ENCODE measurements at regions not wholly inside any gene's neighbourhood (a gene's known extent, or its start where the extent isn't known, plus 50 kb on each side); places are given as distances from the start of the nearest gene placed in this dataset.
"Not testable (repeated sequence)": the region's sequence is repeated elsewhere in the genome, so short reads cannot be mapped to it uniquely, and the experiment has no call there.

DNA sequence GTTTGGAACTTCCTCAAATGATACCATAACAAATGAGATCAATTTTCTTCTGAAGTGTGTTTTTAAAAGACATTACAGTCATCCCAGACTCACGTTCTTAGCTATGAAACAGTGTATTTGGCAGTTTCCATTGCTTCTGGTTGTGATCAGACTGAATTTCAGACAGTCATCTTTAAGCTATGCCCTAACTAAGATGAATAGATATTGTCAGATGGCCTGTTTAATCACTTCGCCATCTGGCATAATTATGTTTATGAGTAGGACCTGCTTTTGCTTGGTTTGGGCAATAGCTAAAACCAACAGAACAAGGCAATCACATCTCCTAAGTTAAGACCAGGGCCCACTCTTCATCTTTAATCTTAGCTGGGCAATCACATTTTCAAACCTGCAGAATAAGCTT lies 313.1 kb downstream of the SV2B start:
- no peaks in the 10 kb centered on the region for H3K27me3 ChIP-seq (ENCODE audit: low read depth)
- intact Hi-C loops (cut with micrococcal nuclease), result no loop called here
- DNase-seq, result no peak
- H3K9me3 ChIP-seq (replicated peaks), result no peaks in the 10 kb centered on the region
- H3K36me3 ChIP-seq, result no peaks in the 10 kb centered on the region
- no peak overlapping the region for H3K27ac ChIP-seq (replicated peaks)
- H3K4me3 ChIP-seq, result no peak overlapping the region
- TF ChIP-seq, protein P1, sequence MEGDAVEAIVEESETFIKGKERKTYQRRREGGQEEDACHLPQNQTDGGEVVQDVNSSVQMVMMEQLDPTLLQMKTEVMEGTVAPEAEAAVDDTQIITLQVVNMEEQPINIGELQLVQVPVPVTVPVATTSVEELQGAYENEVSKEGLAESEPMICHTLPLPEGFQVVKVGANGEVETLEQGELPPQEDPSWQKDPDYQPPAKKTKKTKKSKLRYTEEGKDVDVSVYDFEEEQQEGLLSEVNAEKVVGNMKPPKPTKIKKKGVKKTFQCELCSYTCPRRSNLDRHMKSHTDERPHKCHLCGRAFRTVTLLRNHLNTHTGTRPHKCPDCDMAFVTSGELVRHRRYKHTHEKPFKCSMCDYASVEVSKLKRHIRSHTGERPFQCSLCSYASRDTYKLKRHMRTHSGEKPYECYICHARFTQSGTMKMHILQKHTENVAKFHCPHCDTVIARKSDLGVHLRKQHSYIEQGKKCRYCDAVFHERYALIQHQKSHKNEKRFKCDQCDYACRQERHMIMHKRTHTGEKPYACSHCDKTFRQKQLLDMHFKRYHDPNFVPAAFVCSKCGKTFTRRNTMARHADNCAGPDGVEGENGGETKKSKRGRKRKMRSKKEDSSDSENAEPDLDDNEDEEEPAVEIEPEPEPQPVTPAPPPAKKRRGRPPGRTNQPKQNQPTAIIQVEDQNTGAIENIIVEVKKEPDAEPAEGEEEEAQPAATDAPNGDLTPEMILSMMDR (IDR thresholded peaks at IDR 0.05; ENCODE audit: borderline replicate concordance), result no peak
- peaks cover 15% of the 10 kb centered on the region for H3K4me1 ChIP-seq

GRCh38 chr15:91414124-91414523 lies 314.1 kb downstream of the SV2B start:
- H3K27ac ChIP-seq (replicated peaks), result no peak overlapping the region
- DNase-seq, result no peak
- intact Hi-C loops (cut with micrococcal nuclease), result no loop called here
- TF ChIP-seq, protein P1 (IDR thresholded peaks at IDR 0.05; ENCODE audit: borderline replicate concordance), result no peak
- no peaks in the 10 kb centered on the region for H3K36me3 ChIP-seq
- no peak overlapping the region for H3K4me3 ChIP-seq
- H3K9me3 ChIP-seq (replicated peaks), result peaks cover 3% of the 10 kb centered on the region
- H3K4me1 ChIP-seq, result peaks cover 6% of the 10 kb centered on the region
- H3K27me3 ChIP-seq (ENCODE audit: low read depth), result no peaks in the 10 kb centered on the region

DNA sequence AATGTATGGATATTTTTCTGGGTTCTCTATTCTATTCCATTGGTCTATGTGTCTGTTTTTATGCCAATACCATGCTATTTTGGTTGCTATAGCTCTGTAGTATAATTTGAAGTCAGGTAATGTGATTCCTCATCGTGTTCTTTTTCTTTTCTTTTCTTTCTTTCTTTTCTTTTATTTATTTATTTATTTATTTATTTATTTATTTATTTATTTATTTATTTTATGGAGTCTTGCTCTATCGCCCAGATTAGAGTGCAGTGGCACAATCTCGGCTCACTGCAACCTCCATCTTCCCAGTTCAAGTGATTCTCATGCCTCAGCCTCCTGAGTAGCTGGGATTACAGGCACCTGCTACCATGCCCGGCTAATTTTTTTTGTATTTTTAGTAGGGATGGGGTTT lies 315.2 kb downstream of the SV2B start:
- H3K9me3 ChIP-seq (replicated peaks); H3K4me1 ChIP-seq; H3K36me3 ChIP-seq; DNase-seq; H3K27ac ChIP-seq (replicated peaks); intact Hi-C loops (cut with micrococcal nuclease); H3K27me3 ChIP-seq (ENCODE audit: low read depth); H3K4me3 ChIP-seq: not testable (repeated sequence)

DNA sequence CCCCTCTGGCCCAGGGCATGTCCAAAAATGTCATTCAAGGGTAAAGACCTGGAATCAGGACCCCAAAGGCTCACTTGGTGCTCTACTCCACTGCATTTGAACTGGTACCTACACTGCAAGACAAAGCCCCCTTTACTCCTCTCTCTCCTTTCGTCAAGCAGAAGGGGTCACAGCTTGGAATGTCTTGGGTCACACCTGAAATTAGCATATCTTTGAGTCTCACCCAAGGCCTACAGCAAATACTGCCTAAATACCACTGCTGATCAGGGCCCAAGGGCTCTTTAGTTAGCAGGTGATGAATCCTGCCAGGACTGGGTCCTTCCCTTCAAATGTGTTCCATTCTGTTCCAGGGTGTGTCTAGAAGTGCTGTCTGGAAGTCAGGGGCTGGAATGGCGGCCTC lies 320.6 kb downstream of the SV2B start:
- H3K27me3 ChIP-seq (ENCODE audit: low read depth), result no peaks in the 10 kb centered on the region
- no peak overlapping the region for H3K4me3 ChIP-seq
- intact Hi-C loops (cut with micrococcal nuclease), result no loop called here
- peaks cover 9% of the 10 kb centered on the region for H3K9me3 ChIP-seq (replicated peaks)
- no peaks in the 10 kb centered on the region for H3K36me3 ChIP-seq
- DNase-seq, result no peak
- no peak overlapping the region for H3K27ac ChIP-seq (replicated peaks)
- TF ChIP-seq, protein P1 (IDR thresholded peaks at IDR 0.05; ENCODE audit: borderline replicate concordance), result no peak
- H3K4me1 ChIP-seq, result no peaks in the 10 kb centered on the region

DNA sequence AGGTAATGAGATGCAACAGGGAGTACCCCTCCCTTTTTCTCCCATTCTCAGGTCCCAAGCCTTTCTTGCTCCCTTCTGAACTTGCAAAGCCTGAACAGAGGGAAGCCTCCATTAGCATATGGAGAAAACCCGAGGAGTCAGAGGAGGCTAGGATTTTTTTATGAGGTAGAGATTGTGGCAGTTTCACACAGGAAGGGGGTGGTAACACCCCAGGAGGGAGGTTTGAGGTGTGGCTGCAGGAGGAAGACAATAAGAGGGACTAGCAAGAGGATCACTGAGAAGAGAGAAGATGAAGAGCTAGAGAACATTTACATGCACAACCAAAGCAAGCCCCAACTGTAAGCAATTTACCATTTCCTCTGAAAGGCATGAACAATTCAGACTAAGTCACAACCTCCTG lies 322.7 kb downstream of the SV2B start:
- TF ChIP-seq, protein P1 (IDR thresholded peaks at IDR 0.05; ENCODE audit: borderline replicate concordance), result no peak
- intact Hi-C loops (cut with micrococcal nuclease), result no loop called here
- H3K4me1 ChIP-seq, result no peaks in the 10 kb centered on the region
- H3K36me3 ChIP-seq, result no peaks in the 10 kb centered on the region
- DNase-seq, result no peak
- no peak overlapping the region for H3K27ac ChIP-seq (replicated peaks)
- no peak overlapping the region for H3K4me3 ChIP-seq
- H3K9me3 ChIP-seq (replicated peaks), result peaks cover 9% of the 10 kb centered on the region
- H3K27me3 ChIP-seq (ENCODE audit: low read depth), result no peaks in the 10 kb centered on the region

DNA sequence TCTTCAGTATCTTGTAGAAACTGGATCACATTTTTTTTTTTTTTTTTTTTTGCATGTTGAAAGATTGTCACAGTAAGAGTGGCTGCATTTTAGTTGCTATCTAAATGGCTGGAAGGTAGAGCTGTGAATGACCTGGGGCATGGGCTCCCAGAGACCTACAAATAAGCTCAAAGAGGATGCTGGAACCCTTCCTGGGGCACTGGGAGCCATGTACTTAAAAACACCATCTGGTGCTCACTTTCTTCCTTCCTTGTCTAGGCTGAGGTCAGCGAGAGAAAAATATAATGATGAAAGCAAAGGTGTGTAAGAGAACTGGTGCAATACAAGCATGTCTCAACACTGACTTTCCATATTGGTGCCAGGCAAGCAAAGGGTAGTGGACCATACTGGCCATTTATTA lies 323.9 kb downstream of the SV2B start:
- Histone ChIP-seq H3K36me3 (no peaks in the 10 kb centered on the region), H3K9me3 (replicated peaks) (peaks cover 8% of the 10 kb centered on the region), H3K4me3 (no peak overlapping the region), H3K27me3 (ENCODE audit: low read depth) (no peaks in the 10 kb centered on the region), H3K4me1 (no peaks in the 10 kb centered on the region), H3K27ac (replicated peaks) (no peak overlapping the region)
- DNase-seq, result no peak
- intact Hi-C loops (cut with micrococcal nuclease), result no loop called here
- TF ChIP-seq, protein P1 (IDR thresholded peaks at IDR 0.05; ENCODE audit: borderline replicate concordance), result no peak

Measured in left ventricle myocardium inferior (tissue), 1 donor.